ENCODE measurements at regions not wholly inside any gene's neighbourhood (a gene's known extent, or its start where the extent isn't known, plus 50 kb on each side); places are given as distances from the start of the nearest gene placed in this dataset.

DNA sequence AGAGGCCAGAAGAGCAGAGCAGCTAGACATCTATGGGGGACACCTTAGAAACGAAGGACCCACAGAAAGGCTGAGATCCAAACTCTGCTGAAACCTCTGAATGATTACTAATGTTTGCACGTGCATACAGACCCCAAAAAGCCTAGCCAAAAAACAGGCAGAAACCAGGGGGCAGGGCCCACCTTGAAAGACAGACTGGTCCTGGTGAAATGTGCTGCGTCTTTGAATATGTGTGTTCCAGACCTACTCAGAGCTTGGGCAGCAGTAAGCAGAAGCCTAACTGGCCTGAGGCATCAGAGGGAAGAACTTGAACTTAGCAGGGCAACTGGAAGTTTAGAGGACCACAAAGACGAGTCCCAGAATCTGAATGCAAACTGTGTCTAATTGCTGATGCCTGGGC, 251.8 kb downstream of the TEX36 start:
- in situ Hi-C loops (cut with MboI; ENCODE audit: low pct_ligation_motif_present in 1 of 4, low pct_unique_long_range_greater_than_20kb in 1 of 4, low sequenced_read_pairs in 3 of 4) = no loop called here
- 77 to 100% methylated on average over 1 to 4 of the region's 4 CpGs for WGBS, 2 donors (ENCODE audit: low coverage in 1 of 2)

DNA sequence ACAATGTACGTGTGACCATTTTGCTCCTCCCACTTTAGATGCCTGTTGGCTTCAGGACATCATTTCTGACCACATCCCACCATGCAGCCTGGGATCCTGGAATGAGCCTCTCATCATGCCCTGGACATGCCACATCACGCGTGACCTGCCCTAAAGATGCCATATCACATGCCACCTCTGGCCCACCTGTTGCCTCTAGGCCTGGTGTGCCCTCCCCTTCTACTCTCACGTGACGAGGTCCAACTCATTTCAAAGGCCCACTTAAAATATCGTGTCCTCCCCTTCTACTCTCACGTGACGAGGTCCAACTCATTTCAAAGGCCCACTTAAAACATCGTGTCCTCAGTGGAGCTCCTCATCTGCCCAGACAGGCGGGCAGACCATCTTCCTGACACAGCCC, 254.9 kb downstream of the TEX36 start:
- Histone ChIP-seq H3K4me3 (no peak overlapping the region), H3K9me3 (peaks cover 0 to 2% of the 10 kb centered on the region in 2 donors), H3K36me3 (no peaks in the 10 kb centered on the region), H3K27me3 (no peaks in the 10 kb centered on the region), H3K27ac (no peak overlapping the region), H3K4me1 (no peaks in the 10 kb centered on the region)
- no peak for DNase-seq
- 86 to 89% methylated on average over 5 to 10 of the region's 10 CpGs for WGBS, 2 donors (ENCODE audit: low coverage in 1 of 2)
- TF ChIP-seq POLR2A (IDR thresholded peaks at IDR 0.05) = no peak
- TF ChIP-seq POLR2AphosphoS5 (IDR thresholded peaks at IDR 0.05) = no peak
- no peak for TF ChIP-seq EP300 (IDR thresholded peaks at IDR 0.05; ENCODE audit: low read depth)
- TF ChIP-seq, protein P1, sequence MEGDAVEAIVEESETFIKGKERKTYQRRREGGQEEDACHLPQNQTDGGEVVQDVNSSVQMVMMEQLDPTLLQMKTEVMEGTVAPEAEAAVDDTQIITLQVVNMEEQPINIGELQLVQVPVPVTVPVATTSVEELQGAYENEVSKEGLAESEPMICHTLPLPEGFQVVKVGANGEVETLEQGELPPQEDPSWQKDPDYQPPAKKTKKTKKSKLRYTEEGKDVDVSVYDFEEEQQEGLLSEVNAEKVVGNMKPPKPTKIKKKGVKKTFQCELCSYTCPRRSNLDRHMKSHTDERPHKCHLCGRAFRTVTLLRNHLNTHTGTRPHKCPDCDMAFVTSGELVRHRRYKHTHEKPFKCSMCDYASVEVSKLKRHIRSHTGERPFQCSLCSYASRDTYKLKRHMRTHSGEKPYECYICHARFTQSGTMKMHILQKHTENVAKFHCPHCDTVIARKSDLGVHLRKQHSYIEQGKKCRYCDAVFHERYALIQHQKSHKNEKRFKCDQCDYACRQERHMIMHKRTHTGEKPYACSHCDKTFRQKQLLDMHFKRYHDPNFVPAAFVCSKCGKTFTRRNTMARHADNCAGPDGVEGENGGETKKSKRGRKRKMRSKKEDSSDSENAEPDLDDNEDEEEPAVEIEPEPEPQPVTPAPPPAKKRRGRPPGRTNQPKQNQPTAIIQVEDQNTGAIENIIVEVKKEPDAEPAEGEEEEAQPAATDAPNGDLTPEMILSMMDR (IDR thresholded peaks at IDR 0.05) = no peak
- intact Hi-C loops (cut with DNase I; ENCODE audit: low total_unique reads) (no loop called here), in situ Hi-C loops (cut with MboI; ENCODE audit: low pct_ligation_motif_present in 1 of 4, low pct_unique_long_range_greater_than_20kb in 1 of 4, low sequenced_read_pairs in 3 of 4) (no loop called here)

More for the DNA sequence above, 251.8 kb downstream of the TEX36 start:
- Histone ChIP-seq H3K4me3 (no peak overlapping the region), H3K27ac (no peak overlapping the region), H3K36me3 (no peaks in the 10 kb centered on the region), H3K9me3 (peaks cover 0 to 3% of the 10 kb centered on the region in 2 donors), H3K27me3 (no peaks in the 10 kb centered on the region), H3K4me1 (no peaks in the 10 kb centered on the region)
- DNase-seq = no peak
- intact Hi-C loops (cut with DNase I; ENCODE audit: low total_unique reads) = no loop called here
- TF ChIP-seq POLR2A (IDR thresholded peaks at IDR 0.05) = no peak
- TF ChIP-seq, protein P1 (IDR thresholded peaks at IDR 0.05) = no peak
- no peak for TF ChIP-seq EP300 (IDR thresholded peaks at IDR 0.05; ENCODE audit: low read depth)
- TF ChIP-seq POLR2AphosphoS5 (IDR thresholded peaks at IDR 0.05) = no peak

DNA sequence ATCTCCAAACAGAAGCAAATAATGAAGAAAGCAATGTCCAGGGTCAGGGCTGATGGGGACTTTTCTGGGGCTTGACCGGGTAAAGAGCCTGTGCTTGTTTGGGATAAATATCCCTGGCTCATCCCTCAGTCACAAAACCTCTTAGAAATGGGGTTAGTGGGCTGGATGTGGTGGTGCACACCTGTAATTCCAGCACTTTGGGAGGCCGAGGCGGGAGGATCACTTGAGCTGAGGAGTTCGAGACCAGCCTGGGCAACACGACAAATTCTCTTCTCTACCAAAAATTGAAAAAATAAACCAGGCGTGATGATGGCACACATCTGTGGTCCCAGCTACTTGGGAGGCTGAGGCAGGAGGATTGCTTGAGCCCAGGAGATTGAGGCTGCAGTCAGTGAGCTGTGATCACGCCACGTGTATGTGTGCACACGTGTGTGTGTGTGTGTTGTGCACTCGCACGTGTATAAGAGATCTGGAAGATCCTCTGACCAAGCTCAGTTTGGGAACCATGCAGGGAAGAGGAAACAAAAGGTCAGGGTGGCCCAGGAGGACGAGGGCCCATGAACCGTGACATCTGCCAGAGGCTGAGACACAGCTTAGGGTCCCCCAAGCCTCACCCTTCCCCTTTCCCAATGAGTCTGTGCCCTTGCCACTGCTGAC, 258.6 kb downstream of the TEX36 start:
- intact Hi-C loops (cut with DNase I; ENCODE audit: low total_unique reads) = no loop called here
- H3K9me3 ChIP-seq = no peaks in the 10 kb centered on the region
- WGBS, 2 donors (ENCODE audit: low coverage in 1 of 2) = 80 to 85% methylated on average over 10 to 13 of the region's 13 CpGs
- H3K27me3 ChIP-seq = no peaks in the 10 kb centered on the region
- TF ChIP-seq POLR2A (IDR thresholded peaks at IDR 0.05) = no peak
- TF ChIP-seq, protein P1 (IDR thresholded peaks at IDR 0.05) = no peak
- TF ChIP-seq POLR2AphosphoS5 (IDR thresholded peaks at IDR 0.05) = no peak
- TF ChIP-seq EP300 (IDR thresholded peaks at IDR 0.05; ENCODE audit: low read depth) = no peak
- no peak for DNase-seq
- in situ Hi-C loops (cut with MboI; ENCODE audit: low pct_ligation_motif_present in 1 of 4, low pct_unique_long_range_greater_than_20kb in 1 of 4, low sequenced_read_pairs in 3 of 4) = no loop called here
- H3K4me3 ChIP-seq = no peak overlapping the region
- H3K27ac ChIP-seq = no peak overlapping the region
- H3K4me1 ChIP-seq = no peaks in the 10 kb centered on the region
- H3K36me3 ChIP-seq = no peaks in the 10 kb centered on the region

DNA sequence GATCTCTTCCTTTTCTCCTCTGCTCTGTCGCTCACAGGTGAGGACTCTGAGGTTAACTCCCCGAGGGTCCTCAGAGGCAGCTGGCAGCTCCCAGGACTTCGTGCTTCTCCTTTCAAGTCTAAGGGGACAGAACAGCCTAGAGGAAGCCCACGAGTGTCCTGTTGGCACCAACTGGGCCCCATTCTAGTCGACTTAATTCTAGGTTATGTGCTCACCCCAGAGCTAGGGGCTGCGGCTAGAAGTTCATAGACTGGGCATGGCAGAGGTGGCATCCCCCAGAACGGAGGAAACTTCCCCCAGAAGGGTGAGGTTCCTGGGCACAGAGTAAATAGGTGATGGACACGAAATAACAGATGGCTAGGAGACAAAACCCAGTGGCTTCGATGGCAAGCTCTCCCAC, 259.4 kb downstream of the TEX36 start:
- Histone ChIP-seq H3K4me1 (no peaks in the 10 kb centered on the region), H3K27ac (no peak overlapping the region), H3K36me3 (no peaks in the 10 kb centered on the region), H3K27me3 (no peaks in the 10 kb centered on the region), H3K9me3 (no peaks in the 10 kb centered on the region), H3K4me3 (no peak overlapping the region)
- DNase-seq = no peak
- intact Hi-C loops (cut with DNase I; ENCODE audit: low total_unique reads) (no loop called here), in situ Hi-C loops (cut with MboI; ENCODE audit: low pct_ligation_motif_present in 1 of 4, low pct_unique_long_range_greater_than_20kb in 1 of 4, low sequenced_read_pairs in 3 of 4) (no loop called here)
- WGBS, 2 donors (ENCODE audit: low coverage in 1 of 2) = 72% methylated on average over 9 of the region's 9 CpGs; no CpG with 5 or more reads in 1 of the 2 donors
- TF ChIP-seq, protein P1 (IDR thresholded peaks at IDR 0.05) = no peak
- TF ChIP-seq POLR2A (IDR thresholded peaks at IDR 0.05) = no peak
